Keratinocyte (primary cell): ENCODE measurements at regions not wholly inside any gene's neighbourhood (a gene's known extent, or its start where the extent isn't known, plus 50 kb on each side); places are given as distances from the start of the nearest gene placed in this dataset.

Experiments used
- DNase-seq: peaks from one replicate; pipeline ENCODE4 v3.0.0-alpha.2; 2011; ENCODE audit warnings: low read depth, missing footprints, low spot score
- FAIRE-seq: peaks from 2 replicates; lab custom pipeline; 2011; peaks lifted over from hg19 to GRCh38; lab: Jason Lieb, UNC
- H2AFZ ChIP-seq: 2 replicates; pipeline ENCODE4 v1.6.0; 2012; ENCODE audit warnings: low read length, control low read depth, inconsistent platforms; ENCODE audit not compliant: control insufficient read depth
- H3K27ac ChIP-seq: 2 replicates; pipeline ENCODE4 v1.5.1; 2011; ENCODE audit warnings: low read length; ENCODE audit not compliant: control insufficient read depth, insufficient read depth
- H3K27me3 ChIP-seq: 3 replicates; pipeline ENCODE4 v1.6.0; 2011; ENCODE audit warnings: low read length; ENCODE audit not compliant: control insufficient read depth, insufficient read depth; ENCODE audit errors: extremely low read depth
- H3K36me3 ChIP-seq, 2 experiments: 2 replicates in 1 of 2; 3 replicates in 1 of 2; pipeline ENCODE4 v1.5.1; 2011; ENCODE audit warnings: low read length in 2 of 2, mild to moderate bottlenecking in 1 of 2; ENCODE audit not compliant: control insufficient read depth in 2 of 2, insufficient read depth in 2 of 2; ENCODE audit errors: extremely low read depth in 1 of 2
- H3K4me1 ChIP-seq: 3 replicates; pipeline ENCODE4 v1.5.1; 2011; ENCODE audit warnings: low read length; ENCODE audit not compliant: control insufficient read depth, insufficient read depth; ENCODE audit errors: extremely low read depth
- H3K4me2 ChIP-seq: 3 replicates; pipeline ENCODE4 v1.6.0; 2011; ENCODE audit warnings: low read depth, low read length; ENCODE audit not compliant: control insufficient read depth, insufficient read depth; ENCODE audit errors: extremely low read depth
- H3K4me3 ChIP-seq, 3 experiments: fragments of 200-600 bp in 1 of 3; sonication (generic) in 1 of 3; 2 replicates in 2 of 3; 3 replicates in 1 of 3; pipeline ENCODE4 v1.5.1; 2011 to 2016; ENCODE audit warnings: low read length in 3 of 3, mild to moderate bottlenecking in 3 of 3, control low read depth in 2 of 3, inconsistent platforms in 1 of 3, low read depth in 1 of 3, mixed read lengths in 1 of 3, mixed run types in 1 of 3, moderate library complexity in 1 of 3; ENCODE audit not compliant: control insufficient read depth in 2 of 3, insufficient read depth in 2 of 3; ENCODE audit errors: extremely low read depth in 1 of 3
- H3K79me2 ChIP-seq: 2 replicates; pipeline ENCODE4 v1.6.0; 2012; ENCODE audit warnings: low read length; ENCODE audit not compliant: control insufficient read depth, insufficient read depth
- H3K9ac ChIP-seq: 3 replicates; pipeline ENCODE4 v1.6.0; 2011; ENCODE audit warnings: low read length; ENCODE audit not compliant: control insufficient read depth, insufficient read depth; ENCODE audit errors: extremely low read depth
- H3K9me1 ChIP-seq: 3 replicates; pipeline ENCODE4 v1.6.0; 2011; ENCODE audit warnings: low read length; ENCODE audit not compliant: control insufficient read depth, insufficient read depth; ENCODE audit errors: extremely low read depth
- H3K9me3 ChIP-seq: 2 replicates; pipeline ENCODE4 v1.5.1; 2012; ENCODE audit warnings: low read depth, low read length; ENCODE audit not compliant: control insufficient read depth
- H4K20me1 ChIP-seq: 3 replicates; pipeline ENCODE4 v1.6.0; 2011; ENCODE audit warnings: low read length; ENCODE audit not compliant: control insufficient read depth, insufficient read depth; ENCODE audit errors: extremely low read depth
- CTCF ChIP-seq, 3 experiments: IDR thresholded peaks in 1 of 3; conservative IDR thresholded peaks in 1 of 3; optimal IDR thresholded peaks in 1 of 3; 2 replicates in 2 of 3; 3 replicates in 1 of 3; pipeline versions ENCODE3 to v1.5.1; 2011; ENCODE audit warnings: low read length in 3 of 3, mild to moderate bottlenecking in 3 of 3, moderate library complexity in 2 of 3, control low read depth in 1 of 3, inconsistent platforms in 1 of 3; ENCODE audit not compliant: insufficient read depth in 2 of 3; ENCODE audit errors: extremely low read depth in 1 of 3
- EZH2 ChIP-seq: IDR thresholded peaks from one replicate; pipeline ENCODE4 v1.6.1; 2012; ENCODE audit warnings: inconsistent platforms, mild to moderate bottlenecking, low read length, moderate library complexity
- dilution Hi-C: fragments of 300-500 bp; cut with MboI; formaldehyde crosslinking; loops from one replicate; pipeline ENCODE4 v1.7.0; 2020; ENCODE audit warnings: low sequenced_read_pairs; ENCODE audit not compliant: extremely low pct_ligation_motif_present

GRCh38 chr12:114165921-114166320 is 199.8 kb upstream of the RBM19 start:
- Histone ChIP-seq H3K4me1 (no peaks in the 10 kb centered on the region), H3K27me3 (no peaks in the 10 kb centered on the region), H3K9ac (no peak overlapping the region), H3K4me2 (no peak overlapping the region), H3K9me3 (no peaks in the 10 kb centered on the region), H4K20me1 (no peaks in the 10 kb centered on the region), H3K9me1 (no peaks in the 10 kb centered on the region), H3K36me3 (no peaks in the 10 kb centered on the region), H3K79me2 (no peaks in the 10 kb centered on the region), H3K27ac (no peak overlapping the region), H3K4me3 (no peak overlapping the region), H2AFZ (no peak overlapping the region)
- DNase-seq, result no peak
- FAIRE-seq, result no peak
- dilution Hi-C loops, result no loop called here
- no peak for TF ChIP-seq EZH2
- TF ChIP-seq CTCF (optimal IDR thresholded peaks at IDR 0.05 in 1 of 3, IDR thresholded peaks at IDR 0.05 in 1 of 3, conservative IDR thresholded peaks at IDR 0.05 in 1 of 3; ENCODE audit: extremely low read depth in 1 of 3, insufficient read depth in 2 of 3, low read length in 3 of 3), result no peak

- Histone ChIP-seq H3K27me3 (no peaks in the 10 kb centered on the region), H3K9ac (no peak overlapping the region), H2AFZ (no peak overlapping the region), H3K4me2 (no peak overlapping the region), H3K9me1 (no peaks in the 10 kb centered on the region), H3K9me3 (no peaks in the 10 kb centered on the region), H4K20me1 (no peaks in the 10 kb centered on the region), H3K79me2 (no peaks in the 10 kb centered on the region), H3K4me3 (no peak overlapping the region), H3K27ac (no peak overlapping the region), H3K36me3 (no peaks in the 10 kb centered on the region), H3K4me1 (no peaks in the 10 kb centered on the region)
- FAIRE-seq (no peak), DNase-seq (no peak)
- dilution Hi-C loops, result no loop called here
- TF ChIP-seq CTCF (optimal IDR thresholded peaks at IDR 0.05 in 1 of 3, IDR thresholded peaks at IDR 0.05 in 1 of 3, conservative IDR thresholded peaks at IDR 0.05 in 1 of 3; ENCODE audit: extremely low read depth in 1 of 3, insufficient read depth in 2 of 3, low read length in 3 of 3), result no peak
- TF ChIP-seq EZH2, result no peak
Measured at GRCh38 chr12:114164351-114164750, 198.2 kb upstream of the RBM19 start.
